Panc1 (cell line): ENCODE measurements at regions not wholly inside any gene's neighbourhood (a gene's known extent, or its start where the extent isn't known, plus 50 kb on each side); places are given as distances from the start of the nearest gene placed in this dataset.

ENCODE experiments used
- ATAC-seq: fragments of 200-7000 bp; cut with Tn5 transposase; 2 replicates; pipeline ENCODE4 v1.9.1; 2020; ENCODE audit warnings: mild to moderate bottlenecking, moderate library complexity
- BruUV-seq: library from RNA; stranded (reverse); fragments of 400-500 nt; replicated peaks from 2 replicates; lab custom pipeline; 2021; lab: Mats Ljungman, UMichigan
- CTCF ChIA-PET: fragments of 300-600 bp; sonication (Branson Sonifier 250); formaldehyde crosslinking; loops from one replicate; lab custom pipeline; 2022; ENCODE audit warnings: antibody characterized with exemption; lab: Charles Lee
- POLR2A ChIA-PET: fragments of 300-600 bp; sonication (Branson Sonifier 250); formaldehyde crosslinking; loops from one replicate; lab custom pipeline; 2022; ENCODE audit warnings: antibody characterized with exemption; lab: Charles Lee
- DNase-seq: peaks from one replicate; pipeline ENCODE4 v3.0.0-alpha.2; 2010; ENCODE audit warnings: low read depth, low spot score
- H3K27ac ChIP-seq: 2 replicates; pipeline ENCODE4 v1.5.1; 2011; ENCODE audit warnings: mild to moderate bottlenecking, low read length, inconsistent platforms
- H3K27me3 ChIP-seq: fragments of 200-500 bp; sonication (Bioruptor generic); 2 replicates; pipeline ENCODE4 v1.6.0; 2014; ENCODE audit warnings: low read length, inconsistent platforms; ENCODE audit not compliant: control insufficient read depth, insufficient read depth
- H3K36me3 ChIP-seq: fragments of 200-500 bp; sonication (Bioruptor generic); 2 replicates; pipeline ENCODE4 v1.5.1; 2014; ENCODE audit warnings: inconsistent platforms, mild to moderate bottlenecking, low read length, moderate library complexity; ENCODE audit not compliant: control insufficient read depth, insufficient read depth
- H3K4me1 ChIP-seq: 2 replicates; pipeline ENCODE4 v1.5.1; 2011; ENCODE audit warnings: inconsistent platforms, mild to moderate bottlenecking, low read length, moderate library complexity; ENCODE audit not compliant: control insufficient read depth, insufficient read depth
- H3K4me3 ChIP-seq, 2 experiments: 2 replicates each; pipeline ENCODE4 v1.5.1; 2011 to 2012; ENCODE audit warnings: low read depth in 2 of 2, low read length in 2 of 2, mild to moderate bottlenecking in 2 of 2, inconsistent platforms in 1 of 2, moderate library complexity in 1 of 2
- H3K9me3 ChIP-seq: fragments of 200-500 bp; sonication (Bioruptor generic); 2 replicates; pipeline ENCODE4 v1.5.1; 2014; ENCODE audit warnings: low read depth, mild to moderate bottlenecking, inconsistent platforms, low read length, moderate library complexity; ENCODE audit not compliant: control insufficient read depth, insufficient read depth
- CTCF ChIP-seq: fragments of 450-650 bp; IDR thresholded peaks from 2 replicates; pipeline ENCODE4 v1.5.1; 2017; ENCODE audit warnings: mild to moderate bottlenecking
- POLR2AphosphoS5 ChIP-seq: IDR thresholded peaks from 2 replicates; pipeline ENCODE4 v1.6.1; 2012; ENCODE audit warnings: mild to moderate bottlenecking, low read depth, low read length, moderate library complexity
- REST ChIP-seq, 2 experiments: IDR thresholded peaks; 2 replicates each; pipeline ENCODE4 v1.6.1; 2011 to 2012; ENCODE audit warnings: low read depth in 2 of 2, control low read depth in 1 of 2, low read length in 1 of 2, mild to moderate bottlenecking in 1 of 2, moderate library complexity in 1 of 2; ENCODE audit not compliant: insufficient read depth in 1 of 2
- SIN3A ChIP-seq: IDR thresholded peaks from 2 replicates; pipeline ENCODE4 v1.6.1; 2012; ENCODE audit warnings: low read depth, mild to moderate bottlenecking, low read length, moderate library complexity, borderline replicate concordance; ENCODE audit not compliant: insufficient read depth
- TCF7L2 ChIP-seq: IDR thresholded peaks from 2 replicates; pipeline ENCODE4 v1.6.1; 2011; ENCODE audit warnings: mild to moderate bottlenecking, low read depth, low read length, inconsistent platforms
- in situ Hi-C: cut with HindIII; loops from 2 replicates; pipeline ENCODE4 v1.10.0; 2016; ENCODE audit warnings: low sequenced_read_pairs, low pct_unique_long_range_greater_than_20kb
- intact Hi-C: fragments of 100-400 bp; cut with micrococcal nuclease; formaldehyde crosslinking; loops from one replicate; pipeline ENCODE4 v1.10.0; 2022; ENCODE audit not compliant: unreplicated experiment

DNA sequence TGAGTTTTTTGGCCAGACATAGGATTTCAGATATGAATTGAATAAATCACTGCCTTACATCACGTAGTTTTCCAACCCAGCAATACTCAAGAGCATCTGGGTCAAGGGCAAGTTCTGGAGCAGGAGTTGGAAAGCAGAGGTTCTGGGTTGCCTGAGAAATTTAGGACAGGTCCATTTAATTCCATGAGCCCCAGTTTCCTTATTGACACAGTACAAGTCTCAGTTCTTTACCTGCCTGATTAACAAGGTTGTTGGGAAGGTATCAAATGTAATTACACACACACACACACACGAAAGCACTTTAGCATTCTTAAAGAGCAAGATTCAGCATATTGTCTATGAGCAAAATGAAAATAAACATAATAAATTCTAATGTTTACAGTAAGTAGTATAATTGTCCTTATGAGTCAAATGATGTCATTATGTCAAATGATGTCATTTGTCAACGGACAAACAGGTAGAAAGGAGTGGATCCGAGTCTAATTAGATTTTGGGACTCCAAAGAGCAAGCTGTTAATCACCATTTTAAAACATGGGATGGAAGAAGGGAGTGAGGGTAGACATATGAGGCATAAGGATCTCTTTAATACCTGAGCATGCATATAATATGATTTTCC lies 268.4 kb upstream of the ARGLU1 start:
- Histone ChIP-seq H3K4me3 (no peak overlapping the region), H3K27me3 (no peaks in the 10 kb centered on the region), H3K9me3 (no peaks in the 10 kb centered on the region), H3K27ac (no peak overlapping the region), H3K4me1 (no peaks in the 10 kb centered on the region), H3K36me3 (no peaks in the 10 kb centered on the region)
- TF ChIP-seq REST (IDR thresholded peaks at IDR 0.05; ENCODE audit: insufficient read depth in 1 of 2, low read depth in 2 of 2, low read length in 1 of 2) (no peak), SIN3A (no peak), CTCF (no peak), POLR2AphosphoS5 (no peak), TCF7L2 (no peak)
- ATAC-seq = no peak
- ChIA-PET CTCF (no interaction called here), POLR2A (no interaction called here)
- no peak for DNase-seq
- BruUV-seq = no TSS peak
- in situ Hi-C loops (no loop called here), intact Hi-C loops (no loop called here)

GRCh38 chr13:106835477-106835876 lies 267.5 kb upstream of the ARGLU1 start:
- POLR2A ChIA-PET = no interaction called here

More at GRCh38 chr13:106835477-106835876, 267.5 kb upstream of the ARGLU1 start:
- intact Hi-C loops = no loop called here
- CTCF ChIA-PET = no interaction called here
- no peaks in the 10 kb centered on the region for H3K27me3 ChIP-seq
- ATAC-seq (no peak), DNase-seq (no peak)
- no peak overlapping the region for H3K4me3 ChIP-seq
- H3K9me3 ChIP-seq = no peaks in the 10 kb centered on the region
- in situ Hi-C loops = no loop called here
- no peaks in the 10 kb centered on the region for H3K4me1 ChIP-seq
- no peak overlapping the region for H3K27ac ChIP-seq
- BruUV-seq = no TSS peak
- no peak for TF ChIP-seq CTCF
- TF ChIP-seq REST (IDR thresholded peaks at IDR 0.05; ENCODE audit: insufficient read depth in 1 of 2, low read depth in 2 of 2, low read length in 1 of 2) = no peak
- no peak for TF ChIP-seq TCF7L2
- TF ChIP-seq POLR2AphosphoS5 = no peak
- no peak for TF ChIP-seq SIN3A
- no peaks in the 10 kb centered on the region for H3K36me3 ChIP-seq
